Kidney (tissue), 13 donors: ENCODE measurements at regions not wholly inside any gene's neighbourhood (a gene's known extent, or its start where the extent isn't known, plus 50 kb on each side); places are given as distances from the start of the nearest gene placed in this dataset.

Experiments used
- DNase-seq, 5 donors: peaks; one replicate each; pipeline ENCODE4 v3.0.0-alpha.2; 2013 to 2020
- FAIRE-seq: peaks from 2 replicates; lab custom pipeline; 2012; peaks lifted over from hg19 to GRCh38; lab: Jason Lieb, UNC
- H3K27ac ChIP-seq, 2 donors: one replicate each; pipeline ENCODE4 v1.7.0; 2013; ENCODE audit warnings: low read depth in 2 of 2, low read length in 2 of 2, inconsistent platforms in 1 of 2
- H3K27me3 ChIP-seq: one replicate; pipeline ENCODE4 v1.7.1; 2013; ENCODE audit warnings: low read length, inconsistent platforms; ENCODE audit not compliant: control insufficient read depth, insufficient read depth
- H3K36me3 ChIP-seq, 3 donors: one replicate each; pipeline versions ENCODE4 v1.7.0 to v1.7.1; 2013; ENCODE audit warnings: low read length in 3 of 3, control low read depth in 1 of 3, inconsistent platforms in 1 of 3; ENCODE audit not compliant: insufficient read depth in 3 of 3, control insufficient read depth in 2 of 3
- H3K4me1 ChIP-seq, 3 donors: one replicate each; pipeline versions ENCODE4 v1.7.0 to v1.7.1; 2013; ENCODE audit warnings: low read length in 3 of 3, inconsistent platforms in 1 of 3, low read depth in 1 of 3; ENCODE audit not compliant: control insufficient read depth in 2 of 3, insufficient read depth in 2 of 3
- H3K4me3 ChIP-seq, 3 donors: one replicate each; pipeline versions ENCODE4 v1.7.0 to v1.8.1; 2013; ENCODE audit warnings: low read length in 3 of 3, control low read depth in 1 of 3, inconsistent platforms in 1 of 3
- H3K9ac ChIP-seq, 3 donors: one replicate each; pipeline versions ENCODE4 v1.7.0 to v1.7.1; 2013; ENCODE audit warnings: low read length in 3 of 3, control low read depth in 1 of 3, inconsistent platforms in 1 of 3
- H3K9me3 ChIP-seq, 3 donors: one replicate each; pipeline versions ENCODE4 v1.7.0 to v1.7.1; 2013; ENCODE audit warnings: low read length in 3 of 3, control low read depth in 1 of 3, inconsistent platforms in 1 of 3; ENCODE audit not compliant: control insufficient read depth in 2 of 3, insufficient read depth in 1 of 3
- CTCF ChIP-seq: IDR thresholded peaks from 3 replicates; pipeline ENCODE4 v1.5.1; 2012; ENCODE audit warnings: mild to moderate bottlenecking, moderate library complexity, borderline replicate concordance; ENCODE audit not compliant: insufficient read depth; ENCODE audit errors: extremely low read depth
- intact Hi-C: fragments of 100-400 bp; cut with DNase I; formaldehyde crosslinking; loops from one replicate; pipeline ENCODE4 v1.11.1; 2022
- donor health status: control.
- donor health status: control.
- donor health status: control.
- donor health status: control.
- donor health status: control.
- donor health status: DM: yes; HTN: yes; CAD: no.
- donor health status: Normal renal cell carcinoma (clear cell type).

GRCh38 chr10:3911241-3911640 lies 126.2 kb upstream of the KLF6 start:
- no peak overlapping the region for H3K27ac ChIP-seq
- no peaks in the 10 kb centered on the region for H3K36me3 ChIP-seq
- H3K4me3 ChIP-seq: no peak overlapping the region
- intact Hi-C loops: no loop called here
- TF ChIP-seq CTCF: no peak
- H3K9me3 ChIP-seq: no peaks in the 10 kb centered on the region
- no peaks in the 10 kb centered on the region for H3K4me1 ChIP-seq
- H3K27me3 ChIP-seq: no peaks in the 10 kb centered on the region
- no peak for DNase-seq
- no peak overlapping the region for H3K9ac ChIP-seq
- no peak for FAIRE-seq

DNA sequence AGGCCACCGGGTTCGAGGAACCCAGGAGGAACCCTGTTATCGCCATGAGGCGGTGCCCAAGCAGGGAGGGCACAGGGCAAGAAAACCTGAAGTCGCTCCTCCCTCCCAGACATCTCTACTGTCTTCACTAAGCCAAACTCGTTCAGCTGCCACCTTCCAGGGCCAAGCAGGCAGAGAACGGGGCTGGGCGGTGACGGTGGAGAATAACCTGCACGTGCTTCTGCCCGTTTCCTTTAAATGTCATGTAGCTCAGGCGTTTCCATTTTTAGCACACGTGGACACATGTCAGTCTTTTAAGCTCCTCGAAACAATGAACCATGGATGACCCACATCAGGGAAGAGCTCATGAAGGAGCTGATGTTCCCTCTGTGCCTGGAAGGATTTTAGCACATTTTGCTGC lies 124.3 kb upstream of the KLF6 start:
- no peaks in the 10 kb centered on the region for H3K4me1 ChIP-seq
- no peak overlapping the region for H3K4me3 ChIP-seq
- no peak for TF ChIP-seq CTCF
- no peaks in the 10 kb centered on the region for H3K27me3 ChIP-seq
- no peaks in the 10 kb centered on the region for H3K36me3 ChIP-seq
- FAIRE-seq (no peak), DNase-seq (no peak)
- no peak overlapping the region for H3K9ac ChIP-seq
- no peaks in the 10 kb centered on the region for H3K9me3 ChIP-seq
- no peak overlapping the region for H3K27ac ChIP-seq
- intact Hi-C loops: no loop called here

DNA sequence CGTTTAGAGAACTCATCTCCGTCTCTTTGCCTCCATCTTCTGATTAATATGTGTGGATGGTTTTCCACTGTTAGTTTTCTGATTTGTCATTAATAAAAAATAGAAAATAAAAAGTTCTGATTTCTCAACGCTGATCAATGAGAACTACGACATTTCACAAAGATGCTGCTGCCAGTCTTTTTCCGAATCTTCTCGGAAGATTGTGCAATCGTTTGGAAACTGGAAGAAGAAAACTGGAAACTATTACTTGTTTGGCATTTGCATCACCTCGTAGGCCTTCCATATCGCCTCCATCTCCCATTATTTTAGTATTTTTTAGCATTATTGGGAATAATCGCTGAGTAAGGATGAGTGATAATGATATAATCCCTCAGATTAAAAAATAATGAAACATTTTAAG lies 123.2 kb upstream of the KLF6 start:
- H3K27ac ChIP-seq: no peak overlapping the region
- intact Hi-C loops: no loop called here
- no peak for TF ChIP-seq CTCF

GRCh38 chr10:3907514-3907913 lies 122.5 kb upstream of the KLF6 start:
- Histone ChIP-seq H3K9me3 (no peaks in the 10 kb centered on the region), H3K4me1 (peaks cover 0 to 4% (median 0%) of the 10 kb centered on the region in 3 donors), H3K27me3 (no peaks in the 10 kb centered on the region), H3K27ac (no peak overlapping the region), H3K4me3 (no peak overlapping the region), H3K9ac (no peak overlapping the region), H3K36me3 (no peaks in the 10 kb centered on the region)
- FAIRE-seq (no peak), DNase-seq (no peak)
- no peak for TF ChIP-seq CTCF
- intact Hi-C loops: no loop called here

More for the DNA sequence above, 123.2 kb upstream of the KLF6 start:
- H3K4me1 ChIP-seq: no peaks in the 10 kb centered on the region
- H3K9ac ChIP-seq: no peak overlapping the region
- H3K9me3 ChIP-seq: no peaks in the 10 kb centered on the region
- FAIRE-seq (no peak), DNase-seq (no peak)
- no peaks in the 10 kb centered on the region for H3K27me3 ChIP-seq
- no peak overlapping the region for H3K4me3 ChIP-seq
- H3K36me3 ChIP-seq: no peaks in the 10 kb centered on the region
